Activated gamma-delta T cell treated with Interleukin-2 at 50 U/mL for 16 hours (primary cell): ENCODE measurements at regions not wholly inside any gene's neighbourhood (a gene's known extent, or its start where the extent isn't known, plus 50 kb on each side); places are given as distances from the start of the nearest gene placed in this dataset.

Experiments
- DNase-seq: peaks from one replicate; pipeline ENCODE4 v3.0.0-alpha.2; 2020

DNA sequence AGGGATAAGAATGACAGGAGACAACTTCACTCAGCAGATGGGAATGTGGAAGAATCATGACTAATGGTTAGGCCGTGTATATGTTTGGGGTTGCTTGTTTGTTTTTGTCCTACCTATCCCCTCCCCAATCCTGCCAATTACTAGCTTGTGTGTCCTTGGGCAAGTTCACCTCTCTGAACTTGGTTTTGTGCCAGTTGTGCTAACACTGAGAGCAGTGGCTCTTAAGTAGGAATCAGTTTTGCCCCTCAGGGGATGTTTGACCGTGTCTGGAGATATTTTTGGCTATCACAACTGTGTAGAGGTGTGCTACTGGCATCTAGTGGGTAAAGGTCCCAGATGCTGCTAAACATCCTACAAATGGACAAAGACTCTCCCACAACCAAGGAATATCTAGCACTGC lies 287.0 kb downstream of the DMRT2 start:
- no peak for DNase-seq

DNA sequence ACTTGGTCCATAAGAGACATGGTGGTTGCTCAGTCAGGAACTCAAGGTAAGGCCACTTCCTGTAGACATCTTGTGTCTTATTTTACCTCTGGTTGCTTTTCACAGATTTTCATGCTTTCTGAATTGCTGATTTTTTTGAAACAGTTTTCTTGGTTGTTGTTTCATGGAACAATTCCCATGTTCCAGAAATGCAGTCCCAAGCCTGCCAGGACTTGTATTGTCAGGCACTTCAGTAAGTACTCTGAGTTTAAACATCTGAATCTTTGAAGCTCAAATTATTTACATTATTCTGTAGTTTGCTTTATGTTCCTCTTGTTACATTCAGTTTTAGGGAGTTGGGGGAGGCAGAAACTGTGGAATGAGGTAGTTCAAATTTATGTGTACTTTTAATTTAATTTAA lies 290.2 kb downstream of the DMRT2 start:
- DNase-seq, result no peak

DNA sequence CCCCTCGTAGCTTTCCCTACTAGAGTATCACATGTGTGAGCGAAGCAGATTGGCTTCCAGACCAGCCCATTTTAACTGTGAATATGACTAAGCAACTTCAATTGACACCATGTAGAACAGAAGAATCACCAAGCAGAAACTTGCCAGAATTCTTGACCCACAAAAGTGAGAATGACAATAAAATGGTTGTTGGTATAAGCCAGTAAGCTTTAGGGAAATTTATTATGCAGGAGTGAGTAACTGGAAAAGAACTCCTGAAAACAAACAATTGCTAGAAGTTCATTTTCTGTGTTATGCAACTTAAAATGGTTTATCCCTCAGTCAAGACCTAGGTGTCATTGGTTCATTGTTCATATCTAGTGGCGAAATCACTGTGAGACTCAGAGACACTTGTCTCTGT lies 303.1 kb downstream of the DMRT2 start:
- DNase-seq, result no peak

DNA sequence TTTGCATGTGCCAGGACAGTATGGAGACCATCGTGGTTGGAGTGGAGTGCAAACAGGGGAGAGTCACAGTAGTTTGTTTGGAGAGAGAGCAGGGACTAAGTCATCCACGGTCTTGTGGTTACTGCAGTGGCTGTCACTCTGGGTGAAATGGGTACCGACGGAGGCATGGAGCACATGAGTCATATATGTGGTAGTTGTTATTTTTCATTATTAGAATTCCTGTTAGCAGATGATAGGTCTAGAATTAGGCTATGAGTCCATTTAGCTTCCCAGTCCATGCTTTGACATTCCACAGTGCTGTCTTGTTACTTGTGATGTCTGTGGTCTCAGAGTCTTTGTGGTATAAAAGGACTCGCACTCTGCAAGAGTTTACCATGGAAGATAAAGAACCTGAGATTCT lies 303.9 kb downstream of the DMRT2 start:
- DNase-seq, result no peak

DNA sequence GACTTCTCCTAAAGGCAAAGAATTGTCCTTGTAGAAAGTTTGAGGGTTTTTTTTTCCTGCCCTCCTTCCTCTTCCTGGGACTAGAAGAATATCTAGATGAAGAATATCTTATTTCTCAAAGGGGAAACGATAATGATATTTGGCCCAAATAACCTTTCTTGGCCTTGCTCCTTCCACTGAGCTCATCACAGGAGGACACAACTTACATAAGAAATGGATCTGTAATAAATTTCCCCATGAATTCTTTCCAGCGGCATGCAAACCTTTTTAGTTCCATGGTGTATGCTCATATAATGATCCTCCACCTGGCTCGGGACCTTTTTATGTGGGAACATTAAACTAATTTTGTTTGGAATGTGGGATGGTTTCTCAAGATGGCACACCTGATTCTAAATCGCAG lies 304.4 kb downstream of the DMRT2 start:
- no peak for DNase-seq

DNA sequence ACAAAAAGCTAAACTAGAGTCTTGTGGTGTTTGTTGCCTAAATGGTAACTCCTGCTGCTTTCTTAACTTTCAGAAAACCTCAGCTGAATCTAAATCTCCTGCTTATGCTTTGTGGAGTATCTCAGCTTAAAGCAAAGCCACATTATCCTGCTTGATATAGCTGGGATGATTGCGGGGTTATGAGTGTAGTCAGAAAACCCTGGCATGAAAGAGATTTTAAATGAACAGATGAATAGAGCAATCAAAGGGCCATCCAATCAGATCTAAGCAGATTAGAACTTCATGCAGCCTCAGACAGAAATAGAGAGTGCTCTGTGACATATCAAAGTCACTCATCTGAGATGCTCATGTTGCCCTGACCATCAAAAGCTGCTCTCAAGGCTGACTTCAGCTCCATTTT lies 305.5 kb downstream of the DMRT2 start:
- DNase-seq, result no peak

DNA sequence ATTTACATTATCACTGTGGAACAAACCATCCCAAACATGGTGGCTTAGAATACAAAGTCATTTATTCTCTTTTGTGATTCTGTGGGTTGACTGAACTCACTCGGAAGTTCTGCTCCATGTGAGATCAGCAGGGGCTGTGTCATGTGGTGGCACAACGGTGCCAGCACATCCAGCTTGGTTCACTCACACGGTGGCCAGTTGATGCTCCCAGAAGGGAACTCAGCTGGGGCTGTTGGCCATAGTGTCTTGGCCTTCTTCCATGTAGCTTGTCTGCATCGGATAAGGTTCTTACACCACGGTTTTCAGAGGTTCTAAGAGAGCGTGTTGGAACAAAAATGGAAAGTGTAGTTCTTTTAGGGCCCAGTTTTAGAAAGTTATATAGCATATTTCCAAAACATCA lies 312.7 kb downstream of the DMRT2 start:
- DNase-seq, result no peak

DNA sequence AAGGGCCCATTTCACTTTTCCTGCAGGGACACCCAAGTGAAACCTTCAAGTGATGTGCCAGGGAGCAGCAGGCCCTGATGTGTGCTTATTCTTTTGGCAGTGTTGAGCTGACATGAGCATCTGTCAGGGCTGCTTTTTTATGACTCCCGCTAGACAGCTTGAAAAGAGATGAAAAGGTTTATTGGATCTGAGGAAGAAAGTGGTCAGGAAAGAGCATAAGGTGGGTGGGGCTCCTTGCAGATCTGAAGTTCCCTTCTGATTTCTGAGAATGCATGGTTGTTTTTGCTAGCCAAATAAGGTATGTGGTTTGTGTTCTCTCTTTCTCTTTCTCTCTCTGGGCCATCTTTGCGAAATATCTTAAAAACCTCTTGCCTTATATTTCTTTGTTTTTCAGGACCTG lies 316.1 kb downstream of the DMRT2 start:
- DNase-seq, result no peak

DNA sequence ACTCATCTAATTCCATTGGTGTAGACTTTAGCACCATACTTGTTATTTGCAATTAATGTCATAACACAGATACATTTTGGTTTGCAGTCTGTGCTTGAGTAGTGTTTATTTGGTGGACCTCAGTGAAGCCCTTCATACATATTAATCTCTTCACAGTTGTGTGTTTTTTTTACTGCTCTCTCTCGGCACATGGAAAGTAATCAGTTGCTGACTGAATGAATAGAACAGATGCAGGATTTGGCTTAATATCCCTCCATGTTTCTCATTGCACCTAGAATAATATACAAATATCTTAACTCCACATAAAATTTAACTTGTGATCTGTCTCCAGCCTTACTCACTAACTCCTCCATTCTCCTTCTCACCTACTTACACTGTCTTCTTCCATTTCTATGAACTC lies 319.1 kb downstream of the DMRT2 start:
- no peak for DNase-seq

DNA sequence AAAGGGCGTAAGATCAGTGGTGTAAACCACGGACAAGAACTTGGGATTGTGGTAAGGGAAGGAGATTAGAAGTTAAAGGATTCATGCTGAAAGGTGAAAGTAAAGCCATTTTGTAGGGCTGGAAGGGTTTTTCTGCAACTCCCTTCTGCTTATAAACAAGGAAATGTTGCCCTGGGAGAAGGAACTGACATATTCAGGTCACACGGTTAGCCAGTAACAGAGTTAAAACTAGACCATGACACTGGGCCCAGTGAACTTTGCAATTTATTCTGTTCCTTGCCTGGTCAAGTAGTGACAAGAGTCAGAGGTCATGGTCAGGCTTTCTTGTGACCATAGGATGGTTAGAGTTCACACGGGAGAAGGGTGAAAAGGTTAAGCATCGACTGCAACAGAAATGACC lies 323.3 kb downstream of the DMRT2 start:
- DNase-seq, result no peak

DNA sequence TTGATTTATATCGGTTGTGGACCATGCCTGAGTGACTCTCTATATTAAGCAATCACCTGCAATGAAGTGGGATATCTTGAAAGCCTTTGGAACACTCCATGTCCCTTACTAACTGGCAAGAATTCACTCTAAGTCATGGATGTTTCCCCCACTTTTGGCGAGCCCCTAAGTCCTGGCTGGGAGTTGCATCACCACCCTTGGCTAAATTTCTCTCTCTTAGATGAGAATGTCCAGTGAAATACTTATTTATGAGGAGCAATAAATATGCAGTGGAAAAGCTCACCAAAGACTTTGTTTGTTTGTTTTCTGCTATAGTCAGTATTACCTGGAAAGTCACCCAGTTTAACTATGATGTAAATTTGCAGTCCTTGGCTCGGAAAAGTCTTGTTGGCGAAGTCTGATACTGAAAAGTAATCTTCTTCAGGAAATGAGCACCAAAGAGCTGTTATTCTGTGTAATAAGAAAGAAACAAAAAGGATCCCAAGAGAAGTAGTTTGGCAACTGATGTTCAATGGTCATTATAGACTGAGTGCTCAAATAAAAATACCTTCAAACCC lies 333.8 kb downstream of the DMRT2 start:
- DNase-seq, result no peak

DNA sequence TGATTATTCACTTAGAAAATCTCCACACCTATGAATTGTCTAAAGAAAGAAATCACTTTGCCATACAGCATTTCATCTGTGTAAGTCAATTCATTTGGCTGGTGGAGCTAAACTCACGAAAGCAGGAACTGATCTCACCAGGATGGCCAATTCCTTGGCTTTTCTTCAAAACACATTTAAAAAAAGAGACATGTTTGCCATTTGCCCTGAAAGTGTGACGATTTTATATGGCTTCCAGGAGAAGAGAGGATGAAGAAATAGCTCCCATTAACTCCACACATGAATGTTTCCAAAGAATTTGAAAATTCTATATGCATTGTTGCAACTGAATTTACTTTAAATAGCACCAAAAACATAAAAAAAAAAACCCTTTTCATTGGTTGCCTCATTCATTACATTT lies 334.7 kb downstream of the DMRT2 start:
- DNase-seq, result no peak

DNA sequence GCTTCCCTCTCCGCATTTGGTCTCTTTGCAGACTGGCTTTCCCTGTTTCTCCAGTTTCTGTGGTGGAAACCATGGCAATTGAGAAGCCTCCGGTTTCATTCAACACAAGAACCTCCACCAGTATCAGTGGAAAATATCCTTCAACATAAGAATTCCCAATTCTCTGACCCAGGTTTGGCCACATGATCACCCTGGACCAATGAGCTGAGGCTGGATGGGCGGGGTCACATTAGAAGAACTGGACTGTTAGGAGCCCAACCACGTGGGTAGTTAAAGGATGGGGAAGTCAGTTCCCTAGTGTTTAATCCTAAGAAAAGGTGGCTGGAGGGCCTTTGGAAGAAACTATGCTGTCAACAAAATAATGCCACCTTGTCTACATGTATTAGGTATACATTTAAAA lies 336.3 kb downstream of the DMRT2 start:
- no peak for DNase-seq

DNA sequence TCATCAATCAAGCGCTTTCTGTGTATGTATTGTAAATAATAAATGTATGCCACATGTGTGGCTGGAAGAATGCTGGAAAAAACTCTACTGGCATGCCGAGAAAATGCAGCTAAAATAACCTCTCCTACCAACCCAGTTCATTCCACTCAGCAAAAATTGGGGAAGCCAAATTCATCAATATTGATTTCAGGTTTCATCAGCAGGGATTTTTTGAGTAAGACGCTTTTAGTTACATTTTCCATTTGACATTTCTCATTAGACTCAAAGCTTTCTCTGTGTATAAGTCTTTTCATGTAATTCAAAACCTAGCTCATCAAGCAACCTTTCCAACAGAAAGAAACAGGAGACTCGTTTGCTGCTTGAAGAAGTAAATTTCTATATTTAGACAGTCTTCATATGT lies 338.1 kb downstream of the DMRT2 start:
- DNase-seq, result no peak

DNA sequence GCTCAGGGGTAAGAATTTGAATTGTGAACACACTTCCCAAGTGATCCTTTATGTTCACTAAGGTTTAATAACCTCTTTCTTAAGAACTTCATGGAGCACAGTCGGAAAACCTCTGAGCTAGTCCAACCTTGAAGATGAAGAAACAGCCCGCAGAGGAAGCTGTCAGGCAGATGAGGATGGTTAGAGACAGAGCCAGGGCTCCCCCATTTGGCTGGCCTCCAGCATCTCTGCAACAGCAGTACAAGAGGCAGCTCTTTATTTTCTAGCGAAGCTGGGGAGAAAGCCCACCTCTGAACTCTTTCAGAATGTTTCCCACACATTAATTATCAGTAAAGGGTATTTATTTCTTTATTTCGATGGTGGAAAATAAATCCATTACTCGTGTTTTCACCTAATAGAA lies 350.8 kb downstream of the DMRT2 start:
- DNase-seq, result no peak

DNA sequence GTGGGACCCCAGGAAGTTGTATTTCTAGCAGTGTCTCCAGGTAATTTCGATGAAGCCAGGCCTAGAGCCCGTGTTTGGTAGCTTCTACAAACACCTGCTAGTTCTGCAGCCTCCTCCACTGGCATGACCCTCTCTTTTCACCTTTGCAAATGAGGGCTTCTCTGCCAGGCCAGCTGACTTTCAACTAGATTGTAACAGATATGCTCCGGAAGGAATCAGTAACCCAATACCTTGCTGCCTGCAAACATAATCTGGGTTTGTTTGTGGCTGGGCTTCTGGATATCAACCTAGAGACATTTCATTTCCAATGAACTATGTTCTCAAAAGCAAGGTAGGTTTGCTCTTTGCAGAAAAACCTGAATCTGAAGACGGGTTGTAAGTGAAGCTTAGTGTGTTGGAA lies 354.8 kb downstream of the DMRT2 start:
- no peak for DNase-seq

DNA sequence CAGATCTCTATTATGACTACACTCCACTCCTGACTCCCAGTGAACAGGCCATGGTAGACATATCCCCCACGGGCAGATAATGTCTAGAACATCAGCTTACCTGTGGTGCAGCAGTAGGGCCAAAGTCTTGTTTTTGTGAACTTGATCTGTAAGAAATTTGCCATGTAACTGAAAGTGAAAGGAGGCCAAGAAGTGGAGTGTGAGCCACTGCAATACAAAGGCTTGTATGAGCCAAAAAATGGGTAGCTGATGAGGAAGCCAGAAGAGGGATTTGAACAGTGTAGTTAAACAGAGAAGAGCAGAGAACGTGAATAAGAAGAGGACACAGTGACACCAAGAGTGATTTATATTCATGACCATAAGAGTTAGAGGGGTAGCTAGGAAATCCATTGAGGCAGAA lies 361.7 kb downstream of the DMRT2 start:
- DNase-seq, result no peak

DNA sequence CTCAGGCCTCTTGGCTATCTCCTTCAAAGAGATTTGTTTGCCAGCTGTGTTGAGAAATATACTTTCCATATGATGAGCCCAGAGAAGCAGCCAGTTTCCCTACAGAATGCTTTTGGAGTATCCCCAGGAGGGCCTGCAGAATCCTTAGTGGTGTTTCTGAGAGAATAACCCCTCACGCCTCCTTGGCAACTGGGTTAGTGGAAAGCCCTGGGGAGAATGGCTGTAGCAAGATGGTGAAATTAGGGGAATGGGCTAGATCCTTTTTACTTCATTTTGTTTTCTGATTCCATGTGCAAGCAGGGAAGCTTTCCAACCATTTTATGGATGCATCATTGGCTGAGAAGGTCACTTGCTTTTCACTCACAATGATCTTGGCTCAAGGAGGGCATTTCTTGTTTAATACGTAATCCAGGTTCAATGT lies 364.6 kb downstream of the DMRT2 start:
- no peak for DNase-seq

DNA sequence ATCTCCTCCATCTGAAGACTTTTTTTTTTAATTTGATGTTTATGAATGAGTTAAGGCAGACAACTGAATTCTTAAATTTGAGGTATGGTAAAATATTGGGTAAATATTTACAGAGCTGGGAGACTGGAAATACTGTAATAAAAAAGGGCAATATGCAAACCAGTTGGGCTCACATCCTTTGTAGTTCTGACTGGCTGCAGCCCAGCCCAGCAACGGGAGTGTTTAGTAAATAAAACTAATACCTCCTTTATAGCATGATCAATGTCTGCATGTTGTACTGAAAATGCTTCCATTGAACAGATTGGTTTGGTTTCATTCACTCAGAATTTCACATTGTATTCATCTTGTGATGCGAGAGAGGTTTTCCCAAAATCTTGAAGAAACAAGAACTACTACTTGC lies 365.0 kb downstream of the DMRT2 start:
- DNase-seq, result no peak

DNA sequence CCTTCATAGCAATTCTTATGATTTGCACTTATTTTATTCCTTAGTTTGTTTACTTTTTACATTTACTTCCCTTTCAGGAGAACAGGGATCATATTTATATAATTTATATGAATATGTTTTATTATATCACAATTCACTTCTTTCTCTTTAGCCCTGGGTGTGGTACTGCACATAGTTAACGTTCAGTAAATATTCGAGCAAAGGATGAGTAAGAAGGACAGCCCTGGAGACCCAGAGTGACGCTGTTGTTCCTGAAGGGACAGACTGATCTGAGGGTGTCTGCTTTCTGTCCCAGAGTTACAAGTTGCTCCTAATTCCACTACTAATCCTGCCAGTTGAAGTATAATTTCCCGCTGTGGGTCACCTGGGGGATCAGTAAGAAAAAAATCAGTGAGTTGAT lies 366.1 kb downstream of the DMRT2 start:
- DNase-seq, result no peak

DNA sequence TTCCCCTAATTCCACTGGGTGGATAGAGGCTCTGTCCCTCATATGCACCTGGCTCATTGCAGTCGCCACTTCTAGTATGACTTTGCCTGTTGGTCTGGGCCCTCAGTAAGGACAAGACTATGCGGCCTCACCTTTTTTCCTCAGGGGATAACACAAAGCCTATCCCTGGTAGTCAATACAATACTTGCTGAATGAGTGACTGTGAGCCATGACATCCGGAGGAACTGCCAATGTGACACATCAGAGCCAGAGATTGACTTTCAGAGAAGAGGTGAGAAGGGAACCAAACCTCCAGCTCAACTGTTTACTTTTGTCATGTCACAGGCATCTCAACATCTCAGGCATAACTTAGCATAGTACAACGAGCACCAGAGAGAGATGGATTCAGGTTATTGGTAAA lies 371.3 kb downstream of the DMRT2 start:
- DNase-seq, result no peak

DNA sequence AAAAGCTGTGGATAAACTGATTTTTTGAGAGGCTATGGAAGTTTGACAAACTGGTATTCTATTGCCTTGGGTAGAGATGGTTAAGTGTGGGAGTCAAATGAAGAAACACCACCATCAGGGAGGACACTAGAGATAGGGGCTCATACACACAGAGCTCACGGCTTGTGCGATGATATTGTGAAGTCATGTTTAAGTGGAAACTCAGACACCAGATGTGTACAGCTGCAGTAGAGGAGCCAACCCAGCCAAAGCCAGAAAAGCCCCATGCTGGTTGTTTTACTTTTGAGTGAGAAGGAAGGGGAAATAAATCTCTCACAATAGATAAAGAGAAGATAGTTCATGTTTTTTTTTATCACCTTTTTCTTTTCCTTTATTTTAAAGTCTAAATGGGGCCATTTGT lies 377.7 kb downstream of the DMRT2 start:
- DNase-seq, result no peak

DNA sequence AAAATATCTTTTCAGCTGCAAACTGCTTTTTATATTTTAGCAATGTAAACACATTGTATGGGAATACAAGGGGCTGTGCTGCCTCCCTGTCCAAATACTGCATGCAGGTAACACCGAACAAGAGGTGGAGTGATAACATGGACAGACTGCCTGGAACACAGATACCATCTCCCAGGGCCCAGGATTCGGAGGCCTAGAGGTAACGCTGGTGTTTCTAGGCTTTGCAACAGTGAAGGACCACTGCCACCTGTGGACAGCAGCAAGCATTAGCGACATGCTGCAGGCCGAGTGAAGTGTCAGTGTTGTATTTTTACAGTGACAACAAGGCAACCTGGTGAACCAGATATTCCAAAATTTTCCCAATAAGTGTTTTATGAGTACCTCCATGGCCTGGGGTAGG lies 379.1 kb downstream of the DMRT2 start:
- DNase-seq, result no peak

DNA sequence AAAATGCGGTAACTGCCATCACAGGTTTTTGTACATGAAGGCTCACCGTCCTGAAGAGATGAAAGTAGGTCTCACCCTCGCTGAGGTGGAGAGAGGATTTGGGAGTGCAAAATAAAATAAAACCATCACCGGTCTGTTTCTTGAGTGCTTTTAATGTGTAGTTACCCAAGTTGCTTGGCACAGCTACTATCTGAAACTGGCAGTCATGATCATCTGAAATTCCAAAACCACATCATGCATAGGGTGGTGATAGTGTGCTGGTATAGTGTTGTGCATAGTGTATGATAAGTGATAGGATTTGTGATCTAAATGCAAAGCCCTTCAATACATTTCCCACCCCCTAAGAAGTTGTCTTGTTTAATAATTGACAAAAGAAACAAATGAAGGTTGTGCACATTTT lies 381.3 kb downstream of the DMRT2 start:
- DNase-seq, result no peak

DNA sequence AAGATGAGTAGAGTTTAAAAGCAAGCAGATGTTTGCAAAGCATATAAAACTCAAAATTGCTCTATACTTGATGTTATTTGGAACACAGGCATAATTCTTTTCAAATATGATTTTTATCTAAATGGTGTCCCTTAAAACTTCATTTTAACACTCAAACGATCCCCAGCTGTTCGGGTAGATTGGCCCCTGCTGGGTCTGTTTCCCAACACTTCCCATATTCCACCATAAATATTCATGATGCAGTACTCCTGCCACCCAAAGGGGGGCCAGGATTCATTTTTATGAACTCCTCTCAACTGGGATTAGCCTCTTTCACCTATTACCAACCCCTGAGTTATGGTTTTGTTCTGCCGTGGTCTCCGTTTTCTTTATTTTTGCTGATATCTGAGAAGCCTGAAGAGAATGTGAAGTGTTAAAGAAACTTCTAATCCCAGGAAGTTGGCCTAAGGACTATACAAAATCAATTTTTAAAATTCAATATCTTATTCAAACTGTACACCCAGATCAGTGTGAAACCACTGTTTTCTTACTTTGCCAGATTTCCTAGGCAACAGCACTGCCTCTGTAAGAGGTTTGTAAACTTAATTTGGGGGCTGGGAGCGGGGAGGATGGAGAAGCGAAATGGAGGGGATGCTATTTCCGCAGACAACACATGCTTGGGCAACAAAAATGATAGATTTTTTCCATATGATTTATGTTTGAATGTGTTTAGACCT lies 384.1 kb downstream of the DMRT2 start:
- no peak for DNase-seq
